Hepatocyte (in vitro differentiated cells): ENCODE measurements at regions not wholly inside any gene's neighbourhood (a gene's known extent, or its start where the extent isn't known, plus 50 kb on each side); places are given as distances from the start of the nearest gene placed in this dataset.

Source experiments
- DNase-seq: peaks from one replicate; pipeline ENCODE4 v3.0.0-alpha.2; 2016; ENCODE audit warnings: low spot score
- H2AFZ ChIP-seq: fragments of 200-600 bp; sonication (generic); 2 replicates; pipeline ENCODE4 v1.6.0; 2016; ENCODE audit warnings: antibody characterized with exemption, mild to moderate bottlenecking
- H3K27ac ChIP-seq: fragments of 200-600 bp; sonication (generic); 2 replicates; pipeline ENCODE4 v1.5.1; 2016; ENCODE audit warnings: mild to moderate bottlenecking
- H3K27me3 ChIP-seq: fragments of 200-600 bp; sonication (generic); 2 replicates; pipeline ENCODE4 v1.6.1; 2016
- H3K36me3 ChIP-seq: fragments of 200-600 bp; sonication (generic); replicated peaks from 2 replicates; pipeline ENCODE4 v1.5.1; 2016; ENCODE audit warnings: low read depth; ENCODE audit not compliant: insufficient read depth
- H3K4me1 ChIP-seq: fragments of 200-600 bp; sonication (generic); 2 replicates; pipeline ENCODE4 v1.5.1; 2016; ENCODE audit warnings: mild to moderate bottlenecking, moderate library complexity; ENCODE audit not compliant: insufficient read depth
- H3K4me2 ChIP-seq: fragments of 200-600 bp; sonication (generic); 2 replicates; pipeline ENCODE4 v1.6.0; 2016
- H3K4me3 ChIP-seq: fragments of 200-600 bp; sonication (generic); 2 replicates; pipeline ENCODE4 v1.5.1; 2016; ENCODE audit warnings: mild to moderate bottlenecking
- H3K79me2 ChIP-seq: fragments of 200-600 bp; sonication (generic); 2 replicates; pipeline ENCODE4 v1.6.0; 2017; ENCODE audit warnings: mild to moderate bottlenecking
- H3K9me2 ChIP-seq: fragments of 200-600 bp; sonication (generic); replicated peaks from 2 replicates; pipeline ENCODE4 v1.6.0; 2017; ENCODE audit warnings: mild to moderate bottlenecking; ENCODE audit not compliant: insufficient read depth
- H3K9me3 ChIP-seq: fragments of 200-600 bp; sonication (generic); 2 replicates; pipeline ENCODE4 v1.5.1; 2016; ENCODE audit warnings: low read depth, mild to moderate bottlenecking
- H4K20me1 ChIP-seq: fragments of 200-600 bp; sonication (generic); 2 replicates; pipeline ENCODE4 v1.6.0; 2016; ENCODE audit warnings: mild to moderate bottlenecking; ENCODE audit not compliant: insufficient read depth, poor library complexity, severe bottlenecking
- EZH2 ChIP-seq: fragments of 200-600 bp; sonication (generic); IDR thresholded peaks from 2 replicates; pipeline ENCODE4 v1.6.1; 2016; ENCODE audit warnings: antibody characterized with exemption, mild to moderate bottlenecking, borderline replicate concordance
- EZH2phosphoT487 ChIP-seq: fragments of 200-600 bp; sonication (generic); IDR thresholded peaks from one replicate; pipeline ENCODE4 v1.6.1; 2018; ENCODE audit warnings: antibody characterized with exemption, mild to moderate bottlenecking, low read depth, moderate library complexity; ENCODE audit not compliant: unreplicated experiment, severe bottlenecking
- WGBS: methylation state at CpG from one replicate; pipeline ENCODE4 v1.1.6; 2016; ENCODE audit warnings: low lambda C conversion rate; ENCODE audit errors: missing lambda C conversion rate; 5-methylcytosine and 5-hydroxymethylcytosine counted together
- TF ChIP-seq, protein P1 (sequence below): fragments of 200-600 bp; sonication (generic); IDR thresholded peaks from 2 replicates; pipeline ENCODE4 v1.5.1; 2016; ENCODE audit warnings: antibody characterized with exemption, mild to moderate bottlenecking; ENCODE audit not compliant: poor library complexity

DNA sequence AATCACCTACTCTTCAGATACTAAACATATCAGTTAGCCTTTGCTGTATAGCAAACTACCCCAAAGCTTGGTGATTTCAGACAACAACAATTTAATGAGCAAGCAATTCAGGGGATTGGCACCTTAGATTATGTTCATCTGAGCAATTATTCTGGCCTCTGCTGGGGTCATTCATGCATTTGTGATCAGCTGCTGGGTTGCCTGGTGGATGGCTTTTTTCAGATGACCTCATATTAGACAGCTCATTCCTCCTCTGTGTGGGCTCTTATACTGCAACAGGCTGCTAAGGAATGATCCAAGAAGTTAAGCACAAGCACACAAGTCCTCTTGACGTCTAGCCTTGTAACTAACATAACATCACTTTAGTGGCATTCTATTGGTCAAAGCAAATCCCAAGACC, 153.0 kb upstream of the PPP1R2C start:
- no peaks in the 10 kb centered on the region for H3K79me2 ChIP-seq
- no peak overlapping the region for H3K27ac ChIP-seq
- H3K9me2 ChIP-seq: no peaks in the 10 kb centered on the region
- H3K4me1 ChIP-seq: no peaks in the 10 kb centered on the region
- WGBS: 74% methylated on average over 1 of the region's 1 CpG
- H3K4me3 ChIP-seq: no peak overlapping the region
- H3K9me3 ChIP-seq: no peaks in the 10 kb centered on the region
- no peak for DNase-seq
- H2AFZ ChIP-seq: no peak overlapping the region
- no peaks in the 10 kb centered on the region for H3K27me3 ChIP-seq
- H3K36me3 ChIP-seq: no peaks in the 10 kb centered on the region
- H3K4me2 ChIP-seq: no peak overlapping the region
- TF ChIP-seq EZH2phosphoT487: no peak
- TF ChIP-seq, protein P1, sequence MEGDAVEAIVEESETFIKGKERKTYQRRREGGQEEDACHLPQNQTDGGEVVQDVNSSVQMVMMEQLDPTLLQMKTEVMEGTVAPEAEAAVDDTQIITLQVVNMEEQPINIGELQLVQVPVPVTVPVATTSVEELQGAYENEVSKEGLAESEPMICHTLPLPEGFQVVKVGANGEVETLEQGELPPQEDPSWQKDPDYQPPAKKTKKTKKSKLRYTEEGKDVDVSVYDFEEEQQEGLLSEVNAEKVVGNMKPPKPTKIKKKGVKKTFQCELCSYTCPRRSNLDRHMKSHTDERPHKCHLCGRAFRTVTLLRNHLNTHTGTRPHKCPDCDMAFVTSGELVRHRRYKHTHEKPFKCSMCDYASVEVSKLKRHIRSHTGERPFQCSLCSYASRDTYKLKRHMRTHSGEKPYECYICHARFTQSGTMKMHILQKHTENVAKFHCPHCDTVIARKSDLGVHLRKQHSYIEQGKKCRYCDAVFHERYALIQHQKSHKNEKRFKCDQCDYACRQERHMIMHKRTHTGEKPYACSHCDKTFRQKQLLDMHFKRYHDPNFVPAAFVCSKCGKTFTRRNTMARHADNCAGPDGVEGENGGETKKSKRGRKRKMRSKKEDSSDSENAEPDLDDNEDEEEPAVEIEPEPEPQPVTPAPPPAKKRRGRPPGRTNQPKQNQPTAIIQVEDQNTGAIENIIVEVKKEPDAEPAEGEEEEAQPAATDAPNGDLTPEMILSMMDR: no peak
- TF ChIP-seq EZH2: no peak
- H4K20me1 ChIP-seq: no peaks in the 10 kb centered on the region

DNA sequence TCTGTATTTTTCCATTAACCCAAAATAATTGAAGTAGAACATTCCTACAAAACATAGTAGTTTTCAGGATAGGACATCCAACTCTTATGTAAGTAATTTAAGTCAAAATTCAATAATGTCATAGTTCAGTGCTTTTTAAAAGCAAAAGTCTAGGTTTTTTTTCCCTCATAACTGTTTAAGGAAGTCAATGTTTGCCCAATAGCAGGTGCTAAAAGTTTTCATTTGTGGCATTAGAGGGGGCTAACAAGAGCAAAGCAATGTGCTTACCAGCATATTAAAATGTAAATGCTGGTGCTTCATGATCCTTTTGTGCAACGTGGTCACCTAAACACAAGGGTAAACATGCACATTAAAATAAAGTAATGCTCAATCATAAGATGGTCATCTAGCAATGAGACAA, 155.2 kb upstream of the PPP1R2C start:
- Histone ChIP-seq H3K9me2 (no peaks in the 10 kb centered on the region), H3K36me3 (no peaks in the 10 kb centered on the region), H3K9me3 (no peaks in the 10 kb centered on the region), H3K4me1 (no peaks in the 10 kb centered on the region), H3K4me3 (no peak overlapping the region), H2AFZ (no peak overlapping the region), H3K27me3 (no peaks in the 10 kb centered on the region), H3K27ac (no peak overlapping the region), H3K79me2 (no peaks in the 10 kb centered on the region), H3K4me2 (no peak overlapping the region), H4K20me1 (no peaks in the 10 kb centered on the region)
- no peak for DNase-seq
- TF ChIP-seq EZH2: no peak
- TF ChIP-seq EZH2phosphoT487: no peak
- TF ChIP-seq, protein P1: no peak
- 69% methylated on average over 1 of the region's 1 CpG for WGBS

DNA sequence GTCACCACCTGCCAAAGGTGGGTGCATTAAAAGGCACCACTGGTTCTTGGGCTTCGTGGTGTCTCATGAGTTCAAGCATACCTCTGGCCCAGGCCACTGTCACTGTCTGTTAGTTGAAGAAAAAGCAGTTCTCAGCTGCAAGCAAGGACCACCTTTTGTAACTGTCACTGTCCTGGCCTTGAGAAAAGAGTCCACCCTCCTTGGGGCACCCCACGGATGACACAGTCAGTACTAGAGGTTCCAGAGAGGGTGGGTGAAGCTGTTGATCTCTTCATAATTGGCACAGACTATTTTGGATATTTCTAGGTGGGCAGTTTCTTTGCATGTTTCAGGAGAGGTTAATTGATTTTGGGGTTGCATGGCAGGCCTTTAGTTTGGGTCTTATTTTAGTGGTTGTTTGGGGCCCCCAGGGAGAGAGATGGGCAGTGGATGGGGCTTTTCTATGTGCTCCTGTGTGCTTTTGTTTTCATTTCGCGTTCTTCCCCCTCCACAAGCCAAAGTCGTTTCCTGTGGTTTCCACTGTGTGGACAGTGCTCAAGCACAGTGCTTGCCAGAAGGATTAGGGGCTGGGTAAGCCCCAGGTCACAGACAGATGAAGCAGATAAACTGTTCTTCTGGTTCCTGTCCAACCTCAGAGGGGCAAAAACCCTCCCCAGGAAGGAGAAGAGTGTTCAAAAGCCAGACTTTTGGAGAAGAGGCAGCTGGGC, 156.2 kb upstream of the PPP1R2C start:
- WGBS: 53% methylated on average over 5 of the region's 5 CpGs
- Histone ChIP-seq H3K9me2 (no peaks in the 10 kb centered on the region), H3K9me3 (no peaks in the 10 kb centered on the region), H3K27me3 (no peaks in the 10 kb centered on the region), H3K4me1 (no peaks in the 10 kb centered on the region), H3K79me2 (no peaks in the 10 kb centered on the region), H3K4me3 (no peak overlapping the region), H4K20me1 (no peaks in the 10 kb centered on the region), H3K27ac (no peak overlapping the region), H3K36me3 (no peaks in the 10 kb centered on the region), H3K4me2 (no peak overlapping the region), H2AFZ (no peak overlapping the region)
- no peak for DNase-seq
- TF ChIP-seq, protein P1: no peak
- TF ChIP-seq EZH2: no peak
- TF ChIP-seq EZH2phosphoT487: no peak
